DLD1 (cell line): ENCODE measurements at regions not wholly inside any gene's neighbourhood (a gene's known extent, or its start where the extent isn't known, plus 50 kb on each side); places are given as distances from the start of the nearest gene placed in this dataset.

Experiments
- in situ Hi-C: cut with HindIII; loops from 2 replicates; pipeline ENCODE4 v1.10.0; 2017; ENCODE audit warnings: low sequenced_read_pairs

DNA sequence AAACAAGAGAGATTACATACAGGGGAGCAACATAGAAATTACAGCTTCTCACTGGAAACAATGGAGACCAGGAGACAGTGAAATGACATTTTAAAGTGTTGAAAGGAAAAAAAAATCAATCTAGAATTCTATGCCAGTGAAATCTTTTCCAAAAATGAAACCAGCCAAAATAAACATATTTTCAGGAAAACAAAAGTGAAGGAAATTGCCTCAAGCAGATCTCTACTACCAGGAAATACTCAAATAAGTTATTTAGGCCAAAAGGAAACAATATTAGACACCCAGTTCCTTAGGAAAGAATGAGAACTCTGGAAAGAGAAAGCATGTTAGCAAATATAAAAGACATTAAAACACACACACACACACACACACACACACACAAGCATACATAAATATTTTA is 339.9 kb upstream of the NCKAP5 start:
- in situ Hi-C loops: no loop called here

DNA sequence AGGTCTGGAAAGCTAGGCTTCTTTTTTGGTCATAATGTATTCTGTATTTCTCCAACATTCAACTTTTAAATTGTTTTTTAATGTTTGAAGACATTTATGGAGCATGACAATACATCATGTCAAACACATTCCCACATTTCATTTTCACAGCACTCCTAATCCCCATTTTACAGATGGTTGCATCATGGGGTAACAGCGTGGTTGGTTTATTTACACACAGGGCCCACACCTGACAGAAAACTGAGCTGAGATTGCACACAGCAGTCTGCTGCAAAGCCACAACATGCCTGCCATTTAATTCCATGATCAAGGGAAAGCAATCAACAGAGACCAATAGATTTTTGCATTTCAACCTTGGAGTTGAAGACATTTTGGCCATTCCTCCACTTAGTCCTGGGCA is 335.7 kb upstream of the MGAT5 start:
- in situ Hi-C loops: no loop called here

DNA sequence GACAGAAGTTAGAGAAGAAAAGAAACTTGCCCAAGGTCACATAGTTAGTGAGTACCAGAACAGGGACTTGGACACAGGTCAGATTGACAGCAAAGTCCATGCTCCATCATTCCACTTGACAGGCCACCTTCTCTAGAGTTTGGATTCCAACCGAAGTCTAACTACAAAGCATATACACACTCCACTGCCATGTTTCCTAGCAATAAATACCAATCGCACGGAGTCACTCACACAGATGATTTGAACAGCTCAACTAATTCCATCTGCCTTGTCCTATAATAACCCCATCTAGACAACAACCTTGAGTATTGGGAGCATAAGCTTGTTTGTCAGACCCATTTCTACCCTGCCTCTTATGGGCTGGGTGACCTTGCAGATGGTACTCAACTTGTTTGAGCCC is 334.6 kb upstream of the MGAT5 start:
- in situ Hi-C loops: no loop called here

DNA sequence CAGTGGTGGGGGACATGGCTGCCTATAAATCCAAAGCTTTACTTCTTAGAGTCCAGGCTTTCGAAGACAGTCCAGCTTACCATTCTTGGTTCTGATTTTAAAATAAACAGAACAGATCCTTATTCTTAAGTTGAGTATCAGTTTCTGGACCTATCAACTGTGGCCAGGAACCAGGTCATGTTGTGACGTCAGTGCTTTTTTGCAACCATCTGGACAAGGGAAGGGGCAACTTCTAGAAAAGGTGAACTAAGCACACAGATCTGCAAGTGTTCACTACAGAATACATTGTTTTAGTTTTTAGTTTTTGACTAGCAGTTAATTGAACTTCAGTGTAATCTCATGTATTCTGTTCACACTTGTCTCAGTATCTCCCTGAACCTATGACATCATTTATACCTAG is 326.0 kb upstream of the MGAT5 start:
- in situ Hi-C loops: no loop called here

DNA sequence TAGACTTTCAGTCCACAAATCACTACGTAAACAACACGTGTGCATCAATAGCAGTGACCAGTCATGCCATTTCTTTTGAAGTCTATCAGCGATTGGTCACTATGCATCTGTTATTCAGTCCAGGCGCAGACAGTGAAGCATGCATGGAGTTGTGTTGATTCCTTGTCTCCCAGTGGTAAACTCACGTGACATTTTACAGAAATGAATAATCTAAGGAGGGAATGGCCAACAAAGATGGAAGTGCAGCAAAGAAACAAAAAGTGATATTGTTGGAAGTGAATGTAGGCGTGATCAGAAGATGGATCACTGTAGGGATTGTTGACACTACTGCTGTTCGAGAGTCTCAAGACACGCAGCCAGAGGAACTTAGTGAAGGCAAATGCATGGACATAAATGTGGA is 317.8 kb upstream of the MGAT5 start:
- in situ Hi-C loops: no loop called here

DNA sequence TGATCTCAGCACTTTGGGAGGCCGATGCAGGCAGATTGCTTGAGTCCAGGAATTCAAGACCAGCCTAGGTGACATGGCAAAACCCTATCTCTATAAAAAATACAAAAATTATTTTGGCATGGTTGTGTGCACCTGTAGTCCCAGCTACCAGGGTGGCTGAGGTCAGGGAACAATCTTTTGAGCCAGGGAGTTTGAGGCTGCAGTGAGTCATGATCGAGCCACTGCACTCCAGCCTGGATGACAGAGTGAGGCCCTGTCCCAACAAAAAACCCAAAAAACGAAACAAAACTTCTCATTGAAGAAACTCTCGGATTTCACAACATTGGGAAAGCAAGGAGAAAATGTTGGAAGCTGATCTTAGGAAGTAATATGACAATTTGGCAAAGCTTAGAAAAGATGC is 317.3 kb upstream of the MGAT5 start:
- in situ Hi-C loops: no loop called here

DNA sequence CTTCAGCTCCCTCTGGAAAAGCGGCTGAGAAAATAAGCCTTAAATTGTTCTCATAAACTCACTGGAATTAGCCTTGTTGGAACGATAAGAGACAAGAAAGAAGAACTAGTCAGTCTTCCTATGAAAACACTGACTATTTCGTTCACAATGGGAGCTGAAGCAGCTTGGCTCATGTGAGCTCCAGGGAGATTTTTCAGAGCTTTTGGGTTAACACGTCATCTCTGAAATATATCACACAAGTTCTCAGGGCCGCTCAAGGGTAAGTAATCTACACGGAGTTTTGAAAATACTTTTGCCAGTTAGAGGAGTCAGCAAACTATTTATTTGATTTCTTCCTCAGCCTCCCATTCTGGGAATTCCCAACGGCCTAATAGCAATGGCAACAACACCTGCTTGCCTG is 316.2 kb upstream of the MGAT5 start:
- in situ Hi-C loops: no loop called here

DNA sequence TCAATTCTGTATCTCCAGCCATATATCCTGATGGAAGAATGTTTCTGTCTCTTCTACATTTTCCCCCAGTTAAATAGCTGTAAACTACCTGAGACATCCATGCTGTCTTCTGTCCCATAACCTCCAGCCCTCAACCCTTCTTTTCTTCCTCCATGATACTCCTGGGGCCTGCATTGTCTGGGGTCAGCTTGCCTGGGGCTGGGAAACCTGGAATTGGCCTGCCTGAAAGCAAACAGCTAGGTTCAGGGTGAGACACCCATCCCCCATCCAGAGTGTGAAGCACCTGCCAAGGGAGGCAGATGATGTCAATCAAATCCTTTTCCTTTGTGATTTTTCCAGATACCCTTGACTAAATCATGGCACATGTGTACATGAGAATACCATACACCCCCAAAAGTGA is 313.7 kb upstream of the MGAT5 start:
- in situ Hi-C loops: no loop called here

DNA sequence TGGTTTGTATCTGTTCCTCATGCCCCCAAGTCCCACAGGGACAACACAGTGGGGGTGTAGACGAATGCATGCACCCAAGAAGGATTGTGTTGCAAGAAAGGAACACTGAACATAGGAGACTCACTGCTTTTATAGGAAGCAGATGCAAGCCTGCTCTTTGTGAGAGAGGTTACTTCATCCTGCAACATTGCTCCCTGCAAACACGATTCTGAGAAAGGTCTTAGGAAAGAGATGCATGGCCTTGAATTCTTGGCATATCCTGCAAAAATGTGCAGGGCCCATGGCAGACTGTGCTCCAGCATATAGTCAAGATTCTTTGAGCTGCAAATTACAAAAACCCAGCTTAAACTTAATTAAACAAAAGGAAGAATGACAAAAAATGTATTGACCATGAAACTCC is 312.2 kb upstream of the MGAT5 start:
- in situ Hi-C loops: no loop called here

DNA sequence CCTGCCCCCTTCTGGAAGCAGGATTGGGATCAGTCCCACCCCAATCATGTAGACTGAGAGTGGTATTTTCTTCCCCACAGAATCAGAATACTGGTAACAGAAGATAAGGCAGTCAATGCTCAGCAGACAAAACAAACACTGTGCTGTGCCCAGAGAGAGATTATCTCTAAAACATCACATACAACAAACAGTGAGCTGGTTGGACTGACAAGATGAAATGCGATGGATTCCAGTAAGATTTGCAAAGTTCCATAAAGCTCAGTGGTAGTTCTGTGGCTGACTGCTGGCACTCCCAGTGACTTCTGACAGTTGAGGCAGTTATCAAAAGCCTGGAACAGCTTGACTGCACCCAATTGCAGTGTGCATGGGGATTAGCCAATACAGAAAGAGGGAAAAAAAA is 311.5 kb upstream of the MGAT5 start:
- in situ Hi-C loops: no loop called here

DNA sequence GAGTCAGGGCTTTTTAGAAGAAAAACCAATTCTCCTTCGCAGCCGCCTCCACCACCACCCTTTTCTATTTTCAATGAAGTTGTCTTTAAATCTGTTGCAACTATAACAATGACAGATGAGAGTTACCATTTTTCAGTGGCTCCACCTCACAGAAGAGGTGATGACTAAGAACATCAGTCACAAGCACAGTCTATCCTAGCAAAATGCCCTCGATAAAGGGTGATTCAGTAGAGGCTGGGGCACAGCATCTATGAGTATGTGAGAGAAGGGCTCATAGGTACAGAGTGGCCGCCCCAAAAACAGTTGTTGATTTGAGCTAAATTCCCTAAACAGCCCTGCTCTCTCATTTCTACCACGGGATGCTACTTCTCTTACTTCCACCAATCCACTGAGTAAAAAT is 310.8 kb upstream of the MGAT5 start:
- in situ Hi-C loops: no loop called here

DNA sequence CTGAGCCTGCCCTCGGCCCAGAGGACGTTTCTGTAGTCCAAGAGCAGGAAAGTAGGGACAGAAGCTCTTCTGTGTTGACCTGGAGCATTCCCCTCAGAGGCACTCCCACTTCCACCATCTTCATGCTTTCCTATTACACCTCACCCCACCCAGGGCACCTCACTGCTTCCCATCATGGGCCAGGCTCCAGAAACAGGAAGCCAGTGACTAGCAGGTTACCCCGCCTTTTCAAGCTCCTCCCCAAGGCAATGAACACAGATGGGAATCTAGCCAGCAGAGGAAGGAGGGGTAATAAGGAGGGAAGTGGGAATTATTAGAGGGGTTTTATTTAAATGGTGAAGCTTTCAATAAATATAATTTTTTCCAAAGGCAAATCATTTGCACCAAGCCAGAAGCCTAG is 308.8 kb upstream of the MGAT5 start:
- in situ Hi-C loops: no loop called here

DNA sequence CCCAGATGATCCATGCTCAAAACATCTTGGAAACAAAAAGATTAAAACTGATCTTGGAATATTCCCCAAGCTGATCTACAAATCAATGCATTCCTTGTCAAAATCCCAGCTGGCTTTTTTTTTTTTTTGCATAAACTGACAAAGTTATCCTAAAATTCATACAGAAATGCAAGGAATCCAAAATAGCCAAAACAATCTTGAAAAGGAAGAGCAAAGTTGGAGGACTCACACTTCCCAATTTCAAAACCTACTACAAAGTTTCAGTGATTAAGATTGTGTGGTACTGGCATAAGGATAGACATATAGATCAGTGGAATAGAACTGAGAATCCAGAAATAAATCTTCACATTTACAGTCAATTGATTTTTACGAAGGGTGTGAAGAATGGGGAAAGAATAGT is 306.8 kb upstream of the MGAT5 start:
- in situ Hi-C loops: no loop called here

DNA sequence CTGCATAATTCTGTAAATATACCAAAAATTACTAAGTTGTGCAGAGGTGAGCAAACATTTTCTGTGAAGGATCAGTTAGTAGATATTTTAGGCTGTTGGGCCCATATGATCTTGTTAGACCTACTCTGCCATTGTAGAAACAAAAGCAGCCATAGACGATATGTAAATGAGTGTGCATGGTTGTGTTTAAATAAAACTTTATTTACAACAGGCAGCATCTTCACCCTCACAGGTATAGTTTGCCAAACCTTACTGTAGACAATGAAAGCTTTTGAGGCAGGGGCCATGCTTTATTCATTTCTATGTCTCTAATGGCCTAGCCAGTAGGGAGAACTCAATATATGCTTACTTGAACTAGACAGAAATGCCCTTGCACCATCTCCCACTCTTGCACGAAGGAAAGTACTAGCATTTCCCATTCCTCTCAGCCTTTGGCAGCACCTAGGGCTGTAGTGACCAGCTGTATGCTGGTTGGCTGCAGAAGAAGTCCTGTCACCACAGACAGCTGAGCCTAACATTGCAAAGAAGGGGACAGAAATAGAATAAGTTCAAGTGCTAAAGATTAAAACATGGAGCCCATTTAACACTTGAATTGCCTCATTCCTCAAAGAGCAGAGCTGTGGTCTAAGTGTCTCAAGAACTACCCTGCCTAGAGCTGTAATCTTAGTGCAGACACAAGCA is 305.1 kb upstream of the MGAT5 start:
- in situ Hi-C loops: no loop called here

DNA sequence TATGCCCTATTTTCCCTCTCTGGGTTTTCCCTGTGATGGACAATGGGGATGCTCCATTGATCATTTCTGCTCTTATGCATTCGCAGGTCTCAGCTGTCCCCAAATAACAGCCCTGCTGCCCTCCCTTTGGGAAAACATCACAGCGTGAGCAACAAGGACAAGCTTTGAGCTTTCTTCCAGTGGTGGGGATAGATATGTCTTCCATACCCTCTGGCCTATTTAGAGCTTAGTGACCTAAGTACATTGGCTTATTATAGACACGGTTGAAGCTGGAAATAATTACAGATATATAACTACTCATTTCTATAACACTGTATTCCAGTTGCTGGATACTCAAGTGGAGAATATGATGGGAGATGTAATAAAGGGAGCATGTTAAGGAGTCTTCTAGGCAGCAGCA is 304.3 kb upstream of the MGAT5 start:
- in situ Hi-C loops: no loop called here

DNA sequence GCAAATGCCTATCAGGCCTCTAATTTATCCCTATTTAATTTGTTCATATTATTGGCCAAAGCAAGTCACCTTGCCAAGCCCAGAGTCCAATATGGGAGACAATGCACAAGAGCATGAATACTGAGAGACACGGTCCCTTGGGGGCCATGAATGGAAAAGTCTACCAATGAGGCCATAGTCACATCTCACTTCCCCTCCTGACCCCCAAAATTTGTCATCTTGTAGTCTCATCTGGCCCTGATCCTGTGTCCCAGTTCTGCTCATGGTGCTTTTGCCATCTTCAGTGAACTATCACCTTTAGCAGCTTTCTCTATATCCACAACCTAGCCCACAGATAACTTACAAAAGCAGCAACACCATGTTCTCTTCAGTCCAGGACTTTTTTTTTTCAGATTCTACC is 302.7 kb upstream of the MGAT5 start:
- in situ Hi-C loops: no loop called here

DNA sequence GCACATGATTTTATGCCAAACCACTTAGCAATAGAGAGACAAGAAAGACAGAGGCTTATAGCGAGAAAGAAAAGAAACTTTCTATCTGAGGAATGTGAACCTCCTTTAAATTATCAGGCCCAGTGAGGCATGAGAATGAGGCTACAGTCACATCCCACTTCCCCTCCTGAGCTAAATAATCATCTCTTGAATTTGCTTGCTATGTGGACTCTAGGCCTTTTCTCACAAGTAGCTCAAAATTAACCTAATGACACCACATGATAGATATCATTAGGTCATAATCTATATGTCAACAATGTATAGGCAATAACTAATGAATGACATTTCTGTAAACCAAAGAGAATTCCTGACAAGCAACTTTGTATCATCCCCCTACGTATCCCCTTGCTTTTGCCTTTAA is 301.5 kb upstream of the MGAT5 start:
- in situ Hi-C loops: no loop called here

DNA sequence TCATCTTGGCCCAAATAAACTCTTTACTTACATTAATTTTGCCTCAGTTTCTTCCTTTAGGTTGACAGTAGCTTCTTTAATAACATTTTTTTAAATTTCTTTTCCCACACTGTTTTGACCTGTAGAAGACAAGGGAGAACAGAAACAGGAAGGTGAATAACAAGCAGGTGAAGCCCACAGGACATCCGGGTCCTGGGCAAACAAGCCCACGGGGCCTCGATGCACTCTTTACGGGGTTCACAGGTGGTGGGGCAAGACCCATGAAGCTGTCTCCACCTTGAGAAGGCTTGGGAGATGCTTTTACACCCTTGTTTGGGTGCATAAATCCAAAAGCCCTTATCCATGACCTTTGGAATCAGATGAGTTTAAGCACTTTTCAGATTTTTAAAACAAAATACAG is 301.0 kb upstream of the MGAT5 start:
- in situ Hi-C loops: no loop called here

DNA sequence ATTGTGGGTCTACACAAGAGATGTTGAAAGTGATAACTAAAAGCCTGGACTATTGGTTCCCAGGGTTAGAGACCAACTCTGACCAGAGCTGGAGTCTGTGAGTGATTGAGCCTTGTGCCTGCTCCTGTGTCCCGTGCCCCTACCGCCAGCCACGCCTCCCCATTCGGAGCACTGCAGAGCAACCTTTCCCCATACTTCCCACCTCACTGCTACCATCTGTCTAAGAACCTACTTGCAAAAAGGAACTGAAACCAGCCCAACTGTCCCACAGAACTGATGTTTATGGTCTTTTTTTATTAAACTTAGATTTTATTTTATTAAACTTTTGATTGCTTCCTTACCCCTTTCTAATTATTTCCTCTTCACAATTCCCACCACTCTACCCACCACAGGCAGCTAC is 300.3 kb upstream of the MGAT5 start:
- in situ Hi-C loops: no loop called here

DNA sequence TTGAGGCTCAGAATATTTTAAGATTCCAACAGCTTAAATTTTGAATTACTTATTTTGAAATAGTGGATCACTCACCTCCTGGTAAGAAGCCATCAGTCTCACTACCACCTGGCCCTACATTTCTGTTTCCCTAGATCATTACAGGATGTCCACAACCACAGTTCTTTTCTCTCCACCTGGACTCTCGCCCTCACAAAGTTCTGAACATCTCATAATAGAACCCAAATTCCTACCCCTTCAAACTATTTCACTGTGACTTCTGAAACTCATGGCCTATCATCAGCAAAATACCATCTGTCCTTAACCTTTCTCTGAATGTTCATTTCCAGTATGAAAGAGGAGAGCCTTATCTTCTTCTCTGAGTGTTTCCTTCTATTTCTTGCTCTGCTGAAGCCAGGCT is 299.2 kb upstream of the MGAT5 start:
- in situ Hi-C loops: no loop called here

DNA sequence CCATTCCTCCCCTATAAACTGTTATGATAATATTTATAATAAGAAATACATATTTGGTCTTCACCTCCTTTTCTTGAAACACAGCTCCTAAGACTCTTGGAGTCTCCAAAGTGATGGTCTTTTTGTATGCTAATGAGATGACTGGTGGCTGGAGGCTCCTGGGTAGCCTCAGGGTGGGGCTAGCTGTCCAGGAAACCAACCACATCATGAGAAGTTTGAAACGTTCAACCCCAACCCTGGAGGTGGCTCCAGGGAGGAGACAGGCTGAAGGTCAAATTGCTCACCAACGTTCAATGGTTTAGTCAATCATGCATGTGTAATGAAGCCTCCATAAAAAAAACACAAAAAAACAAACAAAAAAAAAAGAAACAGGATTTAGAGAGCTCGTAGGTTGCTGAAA is 298.7 kb upstream of the MGAT5 start:
- in situ Hi-C loops: no loop called here

DNA sequence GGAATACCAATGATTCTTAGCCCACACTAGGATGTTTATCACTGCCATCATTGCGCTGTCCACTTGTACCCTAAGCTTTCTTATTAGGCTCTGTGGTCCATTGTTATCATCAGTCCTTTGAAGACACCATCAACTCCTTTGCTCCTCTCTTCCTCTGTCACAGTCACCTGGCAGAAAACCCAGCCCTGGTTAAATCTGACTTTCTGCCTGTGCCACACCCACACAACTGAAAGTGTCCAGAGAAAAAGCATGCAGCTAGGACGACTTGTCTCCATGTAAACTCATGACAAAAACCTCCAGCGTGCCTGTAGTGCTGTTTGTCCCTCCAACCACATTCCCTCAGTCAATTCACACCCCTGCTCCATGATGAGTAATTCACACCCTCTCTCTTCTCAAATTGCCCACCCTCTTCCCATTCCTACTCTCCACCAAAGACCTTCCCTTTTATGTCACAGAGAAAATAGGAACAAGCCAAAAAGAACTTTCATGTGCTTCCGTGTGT is 297.4 kb upstream of the MGAT5 start:
- in situ Hi-C loops: no loop called here

DNA sequence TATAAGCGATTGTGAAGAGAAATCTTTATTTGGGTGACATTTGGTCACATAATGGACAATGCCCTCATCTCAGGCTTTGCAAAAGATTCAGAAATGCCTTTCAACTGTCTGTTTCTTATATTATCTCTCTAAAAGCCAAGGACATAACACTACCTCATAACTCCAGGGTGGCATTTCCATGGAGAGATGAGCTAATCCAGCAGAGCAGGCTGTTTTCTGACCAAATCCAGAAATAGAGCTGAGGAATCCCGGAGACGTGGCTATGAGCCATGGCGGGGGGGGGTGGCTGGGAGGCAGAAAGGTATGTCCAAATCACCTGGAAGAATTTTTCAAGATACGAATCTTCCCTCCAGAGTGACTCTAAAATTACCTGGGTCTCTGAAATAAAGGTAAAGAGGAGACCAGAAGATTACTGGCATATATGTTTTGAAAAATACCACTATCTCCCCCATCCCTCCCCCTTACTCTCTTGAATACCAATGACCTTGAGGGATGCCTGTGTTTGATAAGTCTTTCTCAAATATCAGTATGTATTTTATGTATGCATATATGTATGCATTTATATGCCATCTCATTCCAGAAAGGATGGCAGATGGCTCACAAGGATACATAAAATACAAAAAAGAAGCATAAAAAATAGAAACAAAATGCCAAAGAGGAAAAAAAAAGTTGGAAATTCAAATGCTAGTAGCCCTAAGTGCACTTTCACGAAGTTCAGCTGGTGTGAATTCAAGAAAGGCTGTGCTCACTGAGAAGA is 296.0 kb upstream of the MGAT5 start:
- in situ Hi-C loops: no loop called here
